ENCODE measurements at regions not wholly inside any gene's neighbourhood (a gene's known extent, or its start where the extent isn't known, plus 50 kb on each side); places are given as distances from the start of the nearest gene placed in this dataset.

DNA sequence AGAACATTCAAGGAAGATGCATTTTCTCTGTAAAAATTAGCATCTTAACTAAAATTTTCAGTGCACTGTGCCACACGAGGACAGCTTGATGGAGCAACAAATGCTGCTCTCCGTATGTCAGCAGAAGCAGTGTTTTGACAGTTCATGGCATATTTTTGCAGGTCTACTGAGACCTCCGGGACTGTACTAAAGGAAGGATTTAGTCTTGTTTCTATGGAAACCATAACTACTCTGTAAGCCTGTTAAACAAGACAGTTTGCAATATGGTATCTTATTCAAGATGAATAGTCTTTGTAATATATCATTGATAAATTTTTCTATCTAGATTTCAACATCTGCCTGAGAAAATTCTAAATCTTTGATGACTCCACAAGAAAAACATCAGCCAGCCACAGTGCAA, 184.0 kb upstream of the GUCY1A2 start:
- TF ChIP-seq, protein P1, sequence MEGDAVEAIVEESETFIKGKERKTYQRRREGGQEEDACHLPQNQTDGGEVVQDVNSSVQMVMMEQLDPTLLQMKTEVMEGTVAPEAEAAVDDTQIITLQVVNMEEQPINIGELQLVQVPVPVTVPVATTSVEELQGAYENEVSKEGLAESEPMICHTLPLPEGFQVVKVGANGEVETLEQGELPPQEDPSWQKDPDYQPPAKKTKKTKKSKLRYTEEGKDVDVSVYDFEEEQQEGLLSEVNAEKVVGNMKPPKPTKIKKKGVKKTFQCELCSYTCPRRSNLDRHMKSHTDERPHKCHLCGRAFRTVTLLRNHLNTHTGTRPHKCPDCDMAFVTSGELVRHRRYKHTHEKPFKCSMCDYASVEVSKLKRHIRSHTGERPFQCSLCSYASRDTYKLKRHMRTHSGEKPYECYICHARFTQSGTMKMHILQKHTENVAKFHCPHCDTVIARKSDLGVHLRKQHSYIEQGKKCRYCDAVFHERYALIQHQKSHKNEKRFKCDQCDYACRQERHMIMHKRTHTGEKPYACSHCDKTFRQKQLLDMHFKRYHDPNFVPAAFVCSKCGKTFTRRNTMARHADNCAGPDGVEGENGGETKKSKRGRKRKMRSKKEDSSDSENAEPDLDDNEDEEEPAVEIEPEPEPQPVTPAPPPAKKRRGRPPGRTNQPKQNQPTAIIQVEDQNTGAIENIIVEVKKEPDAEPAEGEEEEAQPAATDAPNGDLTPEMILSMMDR (conservative IDR thresholded peaks at IDR 0.05; ENCODE audit: low read depth, low read length) = no peak
- TF ChIP-seq EZH2phosphoT487 (IDR thresholded peaks at IDR 0.05; ENCODE audit: borderline replicate concordance, low read length) = no peak
- TF ChIP-seq EZH2 (IDR thresholded peaks at IDR 0.05; ENCODE audit: low read length, unreplicated experiment) = no peak
